ENCODE measurements at regions not wholly inside any gene's neighbourhood (a gene's known extent, or its start where the extent isn't known, plus 50 kb on each side); places are given as distances from the start of the nearest gene placed in this dataset.

DNA sequence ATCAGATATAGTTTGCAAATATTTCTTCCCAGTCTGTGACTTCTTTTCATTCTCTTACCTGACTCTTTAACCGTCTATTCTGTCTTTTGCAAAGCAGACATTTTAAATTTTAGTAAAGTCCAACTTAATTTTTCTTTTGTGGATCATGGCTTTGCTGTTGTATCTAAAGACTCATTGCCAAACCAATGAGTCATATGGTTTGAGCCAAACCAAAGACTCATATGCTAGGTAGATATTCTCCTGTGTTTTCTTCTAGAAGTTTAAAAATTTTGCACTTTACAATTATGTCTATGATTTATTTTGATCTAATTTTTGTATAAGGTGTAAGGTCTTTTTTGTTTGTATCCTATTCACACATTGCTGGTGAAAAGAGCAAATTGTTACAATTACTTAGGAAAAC is 446.8 kb downstream of the ANKRD50 start (continued):
- TF ChIP-seq, protein P1, sequence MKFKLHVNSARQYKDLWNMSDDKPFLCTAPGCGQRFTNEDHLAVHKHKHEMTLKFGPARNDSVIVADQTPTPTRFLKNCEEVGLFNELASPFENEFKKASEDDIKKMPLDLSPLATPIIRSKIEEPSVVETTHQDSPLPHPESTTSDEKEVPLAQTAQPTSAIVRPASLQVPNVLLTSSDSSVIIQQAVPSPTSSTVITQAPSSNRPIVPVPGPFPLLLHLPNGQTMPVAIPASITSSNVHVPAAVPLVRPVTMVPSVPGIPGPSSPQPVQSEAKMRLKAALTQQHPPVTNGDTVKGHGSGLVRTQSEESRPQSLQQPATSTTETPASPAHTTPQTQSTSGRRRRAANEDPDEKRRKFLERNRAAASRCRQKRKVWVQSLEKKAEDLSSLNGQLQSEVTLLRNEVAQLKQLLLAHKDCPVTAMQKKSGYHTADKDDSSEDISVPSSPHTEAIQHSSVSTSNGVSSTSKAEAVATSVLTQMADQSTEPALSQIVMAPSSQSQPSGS (CRISPR knock-in tag; IDR thresholded peaks at IDR 0.05; ENCODE audit: borderline replicate concordance, low read depth): no peak
- TF ChIP-seq, protein P2, sequence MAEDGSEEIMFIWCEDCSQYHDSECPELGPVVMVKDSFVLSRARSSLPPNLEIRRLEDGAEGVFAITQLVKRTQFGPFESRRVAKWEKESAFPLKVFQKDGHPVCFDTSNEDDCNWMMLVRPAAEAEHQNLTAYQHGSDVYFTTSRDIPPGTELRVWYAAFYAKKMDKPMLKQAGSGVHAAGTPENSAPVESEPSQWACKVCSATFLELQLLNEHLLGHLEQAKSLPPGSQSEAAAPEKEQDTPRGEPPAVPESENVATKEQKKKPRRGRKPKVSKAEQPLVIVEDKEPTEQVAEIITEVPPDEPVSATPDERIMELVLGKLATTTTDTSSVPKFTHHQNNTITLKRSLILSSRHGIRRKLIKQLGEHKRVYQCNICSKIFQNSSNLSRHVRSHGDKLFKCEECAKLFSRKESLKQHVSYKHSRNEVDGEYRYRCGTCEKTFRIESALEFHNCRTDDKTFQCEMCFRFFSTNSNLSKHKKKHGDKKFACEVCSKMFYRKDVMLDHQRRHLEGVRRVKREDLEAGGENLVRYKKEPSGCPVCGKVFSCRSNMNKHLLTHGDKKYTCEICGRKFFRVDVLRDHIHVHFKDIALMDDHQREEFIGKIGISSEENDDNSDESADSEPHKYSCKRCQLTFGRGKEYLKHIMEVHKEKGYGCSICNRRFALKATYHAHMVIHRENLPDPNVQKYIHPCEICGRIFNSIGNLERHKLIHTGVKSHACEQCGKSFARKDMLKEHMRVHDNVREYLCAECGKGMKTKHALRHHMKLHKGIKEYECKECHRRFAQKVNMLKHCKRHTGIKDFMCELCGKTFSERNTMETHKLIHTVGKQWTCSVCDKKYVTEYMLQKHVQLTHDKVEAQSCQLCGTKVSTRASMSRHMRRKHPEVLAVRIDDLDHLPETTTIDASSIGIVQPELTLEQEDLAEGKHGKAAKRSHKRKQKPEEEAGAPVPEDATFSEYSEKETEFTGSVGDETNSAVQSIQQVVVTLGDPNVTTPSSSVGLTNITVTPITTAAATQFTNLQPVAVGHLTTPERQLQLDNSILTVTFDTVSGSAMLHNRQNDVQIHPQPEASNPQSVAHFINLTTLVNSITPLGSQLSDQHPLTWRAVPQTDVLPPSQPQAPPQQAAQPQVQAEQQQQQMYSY (CRISPR knock-in tag; IDR thresholded peaks at IDR 0.05): no peak
- TF ChIP-seq IRF2 (CRISPR knock-in tag; IDR thresholded peaks at IDR 0.05; ENCODE audit: borderline replicate concordance, low read depth): no peak
- TF ChIP-seq ESRRA (CRISPR knock-in tag; IDR thresholded peaks at IDR 0.05; ENCODE audit: borderline replicate concordance): no peak
- no peak for TF ChIP-seq NFE2L1 (CRISPR knock-in tag; IDR thresholded peaks at IDR 0.05)
- TF ChIP-seq, protein P3, sequence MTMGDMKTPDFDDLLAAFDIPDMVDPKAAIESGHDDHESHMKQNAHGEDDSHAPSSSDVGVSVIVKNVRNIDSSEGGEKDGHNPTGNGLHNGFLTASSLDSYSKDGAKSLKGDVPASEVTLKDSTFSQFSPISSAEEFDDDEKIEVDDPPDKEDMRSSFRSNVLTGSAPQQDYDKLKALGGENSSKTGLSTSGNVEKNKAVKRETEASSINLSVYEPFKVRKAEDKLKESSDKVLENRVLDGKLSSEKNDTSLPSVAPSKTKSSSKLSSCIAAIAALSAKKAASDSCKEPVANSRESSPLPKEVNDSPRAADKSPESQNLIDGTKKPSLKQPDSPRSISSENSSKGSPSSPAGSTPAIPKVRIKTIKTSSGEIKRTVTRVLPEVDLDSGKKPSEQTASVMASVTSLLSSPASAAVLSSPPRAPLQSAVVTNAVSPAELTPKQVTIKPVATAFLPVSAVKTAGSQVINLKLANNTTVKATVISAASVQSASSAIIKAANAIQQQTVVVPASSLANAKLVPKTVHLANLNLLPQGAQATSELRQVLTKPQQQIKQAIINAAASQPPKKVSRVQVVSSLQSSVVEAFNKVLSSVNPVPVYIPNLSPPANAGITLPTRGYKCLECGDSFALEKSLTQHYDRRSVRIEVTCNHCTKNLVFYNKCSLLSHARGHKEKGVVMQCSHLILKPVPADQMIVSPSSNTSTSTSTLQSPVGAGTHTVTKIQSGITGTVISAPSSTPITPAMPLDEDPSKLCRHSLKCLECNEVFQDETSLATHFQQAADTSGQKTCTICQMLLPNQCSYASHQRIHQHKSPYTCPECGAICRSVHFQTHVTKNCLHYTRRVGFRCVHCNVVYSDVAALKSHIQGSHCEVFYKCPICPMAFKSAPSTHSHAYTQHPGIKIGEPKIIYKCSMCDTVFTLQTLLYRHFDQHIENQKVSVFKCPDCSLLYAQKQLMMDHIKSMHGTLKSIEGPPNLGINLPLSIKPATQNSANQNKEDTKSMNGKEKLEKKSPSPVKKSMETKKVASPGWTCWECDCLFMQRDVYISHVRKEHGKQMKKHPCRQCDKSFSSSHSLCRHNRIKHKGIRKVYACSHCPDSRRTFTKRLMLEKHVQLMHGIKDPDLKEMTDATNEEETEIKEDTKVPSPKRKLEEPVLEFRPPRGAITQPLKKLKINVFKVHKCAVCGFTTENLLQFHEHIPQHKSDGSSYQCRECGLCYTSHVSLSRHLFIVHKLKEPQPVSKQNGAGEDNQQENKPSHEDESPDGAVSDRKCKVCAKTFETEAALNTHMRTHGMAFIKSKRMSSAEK (CRISPR knock-in tag; IDR thresholded peaks at IDR 0.05; ENCODE audit: borderline replicate concordance): no peak
- no peak for TF ChIP-seq TEAD4 (CRISPR knock-in tag; IDR thresholded peaks at IDR 0.05)
- no peak for TF ChIP-seq ZBTB21 (CRISPR knock-in tag; IDR thresholded peaks at IDR 0.05; ENCODE audit: borderline replicate concordance)
- TF ChIP-seq, protein P4, sequence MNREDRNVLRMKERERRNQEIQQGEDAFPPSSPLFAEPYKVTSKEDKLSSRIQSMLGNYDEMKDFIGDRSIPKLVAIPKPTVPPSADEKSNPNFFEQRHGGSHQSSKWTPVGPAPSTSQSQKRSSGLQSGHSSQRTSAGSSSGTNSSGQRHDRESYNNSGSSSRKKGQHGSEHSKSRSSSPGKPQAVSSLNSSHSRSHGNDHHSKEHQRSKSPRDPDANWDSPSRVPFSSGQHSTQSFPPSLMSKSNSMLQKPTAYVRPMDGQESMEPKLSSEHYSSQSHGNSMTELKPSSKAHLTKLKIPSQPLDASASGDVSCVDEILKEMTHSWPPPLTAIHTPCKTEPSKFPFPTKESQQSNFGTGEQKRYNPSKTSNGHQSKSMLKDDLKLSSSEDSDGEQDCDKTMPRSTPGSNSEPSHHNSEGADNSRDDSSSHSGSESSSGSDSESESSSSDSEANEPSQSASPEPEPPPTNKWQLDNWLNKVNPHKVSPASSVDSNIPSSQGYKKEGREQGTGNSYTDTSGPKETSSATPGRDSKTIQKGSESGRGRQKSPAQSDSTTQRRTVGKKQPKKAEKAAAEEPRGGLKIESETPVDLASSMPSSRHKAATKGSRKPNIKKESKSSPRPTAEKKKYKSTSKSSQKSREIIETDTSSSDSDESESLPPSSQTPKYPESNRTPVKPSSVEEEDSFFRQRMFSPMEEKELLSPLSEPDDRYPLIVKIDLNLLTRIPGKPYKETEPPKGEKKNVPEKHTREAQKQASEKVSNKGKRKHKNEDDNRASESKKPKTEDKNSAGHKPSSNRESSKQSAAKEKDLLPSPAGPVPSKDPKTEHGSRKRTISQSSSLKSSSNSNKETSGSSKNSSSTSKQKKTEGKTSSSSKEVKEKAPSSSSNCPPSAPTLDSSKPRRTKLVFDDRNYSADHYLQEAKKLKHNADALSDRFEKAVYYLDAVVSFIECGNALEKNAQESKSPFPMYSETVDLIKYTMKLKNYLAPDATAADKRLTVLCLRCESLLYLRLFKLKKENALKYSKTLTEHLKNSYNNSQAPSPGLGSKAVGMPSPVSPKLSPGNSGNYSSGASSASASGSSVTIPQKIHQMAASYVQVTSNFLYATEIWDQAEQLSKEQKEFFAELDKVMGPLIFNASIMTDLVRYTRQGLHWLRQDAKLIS (CRISPR knock-in tag; IDR thresholded peaks at IDR 0.05; ENCODE audit: borderline replicate concordance): no peak
- no peak for TF ChIP-seq SOX15 (CRISPR knock-in tag; IDR thresholded peaks at IDR 0.05)
- TF ChIP-seq, protein P5, sequence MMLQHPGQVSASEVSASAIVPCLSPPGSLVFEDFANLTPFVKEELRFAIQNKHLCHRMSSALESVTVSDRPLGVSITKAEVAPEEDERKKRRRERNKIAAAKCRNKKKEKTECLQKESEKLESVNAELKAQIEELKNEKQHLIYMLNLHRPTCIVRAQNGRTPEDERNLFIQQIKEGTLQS (CRISPR knock-in tag; conservative IDR thresholded peaks at IDR 0.05): no peak

DNA sequence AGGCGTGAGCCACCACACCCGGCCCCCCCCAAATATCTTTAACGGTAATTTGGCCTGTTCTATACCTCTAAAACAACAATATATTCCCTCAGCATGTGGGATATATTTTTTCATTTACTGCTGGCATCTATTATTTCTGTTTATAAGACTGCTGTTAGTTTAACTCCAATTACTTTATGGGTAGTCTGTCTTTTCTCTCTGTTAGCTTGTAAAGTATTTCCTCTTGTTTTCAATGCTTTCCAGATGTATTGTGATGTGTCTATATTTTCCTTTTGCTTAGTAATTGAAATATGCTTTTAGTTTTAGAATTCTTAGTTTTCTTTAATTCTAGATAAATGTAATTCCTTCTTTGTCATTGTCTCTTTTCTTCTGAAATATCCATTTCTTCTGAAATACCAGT is 445.8 kb downstream of the ANKRD50 start:
- Mint-ChIP-seq H3K36me3 (peaks cover 8% of the 10 kb centered on the region; the same call in 1 of the 2 replicates), H3K27me3 (ENCODE audit: low read depth) (no peaks in the 10 kb centered on the region), H3K4me1 (no peaks in the 10 kb centered on the region), H3K9me3 (peaks cover 17% of the 10 kb centered on the region), H3K27ac (no peak overlapping the region), H3K4me3 (no peak overlapping the region)
- ATAC-seq: no peak
- ChIA-PET CTCF (no interaction called here), POLR2A (no interaction called here)
- DNase-seq (ENCODE audit: low spot score): no peak
- TF ChIP-seq PRRX2 (CRISPR knock-in tag; IDR thresholded peaks at IDR 0.05) (no peak), TCF7 (CRISPR knock-in tag; IDR thresholded peaks at IDR 0.05; ENCODE audit: low read depth) (no peak), FOXK1 (CRISPR knock-in tag; IDR thresholded peaks at IDR 0.05) (no peak), CREB1 (CRISPR knock-in tag; IDR thresholded peaks at IDR 0.05) (no peak), ZNF423 (CRISPR knock-in tag; IDR thresholded peaks at IDR 0.05) (no peak), NR1H2 (CRISPR knock-in tag; IDR thresholded peaks at IDR 0.05) (no peak), ZBTB21 (CRISPR knock-in tag; IDR thresholded peaks at IDR 0.05; ENCODE audit: borderline replicate concordance) (no peak), GRHL2 (CRISPR knock-in tag; IDR thresholded peaks at IDR 0.05; ENCODE audit: insufficient replicate concordance, severe bottlenecking) (no peak), ZNF138 (CRISPR knock-in tag; conservative IDR thresholded peaks at IDR 0.05) (no peak)
- TF ChIP-seq, protein P6, sequence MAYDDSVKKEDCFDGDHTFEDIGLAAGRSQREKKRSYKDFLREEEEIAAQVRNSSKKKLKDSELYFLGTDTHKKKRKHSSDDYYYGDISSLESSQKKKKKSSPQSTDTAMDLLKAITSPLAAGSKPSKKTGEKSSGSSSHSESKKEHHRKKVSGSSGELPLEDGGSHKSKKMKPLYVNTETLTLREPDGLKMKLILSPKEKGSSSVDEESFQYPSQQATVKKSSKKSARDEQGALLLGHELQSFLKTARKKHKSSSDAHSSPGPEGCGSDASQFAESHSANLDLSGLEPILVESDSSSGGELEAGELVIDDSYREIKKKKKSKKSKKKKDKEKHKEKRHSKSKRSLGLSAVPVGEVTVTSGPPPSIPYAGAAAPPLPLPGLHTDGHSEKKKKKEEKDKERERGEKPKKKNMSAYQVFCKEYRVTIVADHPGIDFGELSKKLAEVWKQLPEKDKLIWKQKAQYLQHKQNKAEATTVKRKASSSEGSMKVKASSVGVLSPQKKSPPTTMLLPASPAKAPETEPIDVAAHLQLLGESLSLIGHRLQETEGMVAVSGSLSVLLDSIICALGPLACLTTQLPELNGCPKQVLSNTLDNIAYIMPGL (CRISPR knock-in tag; IDR thresholded peaks at IDR 0.05): no peak
- TF ChIP-seq, protein P7, sequence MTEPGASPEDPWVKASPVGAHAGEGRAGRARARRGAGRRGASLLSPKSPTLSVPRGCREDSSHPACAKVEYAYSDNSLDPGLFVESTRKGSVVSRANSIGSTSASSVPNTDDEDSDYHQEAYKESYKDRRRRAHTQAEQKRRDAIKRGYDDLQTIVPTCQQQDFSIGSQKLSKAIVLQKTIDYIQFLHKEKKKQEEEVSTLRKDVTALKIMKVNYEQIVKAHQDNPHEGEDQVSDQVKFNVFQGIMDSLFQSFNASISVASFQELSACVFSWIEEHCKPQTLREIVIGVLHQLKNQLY (CRISPR knock-in tag; IDR thresholded peaks at IDR 0.05): no peak

Measured in WTC11 (cell line).